ACC112 (cell line): ENCODE measurements at regions not wholly inside any gene's neighbourhood (a gene's known extent, or its start where the extent isn't known, plus 50 kb on each side); places are given as distances from the start of the nearest gene placed in this dataset.

Source experiments
- H2AFZ ChIP-seq: fragments of 200-600 bp; sonication (generic); one replicate; pipeline ENCODE4 v1.6.0; 2017; ENCODE audit warnings: antibody characterized with exemption, low read length; ENCODE audit not compliant: unreplicated experiment
- H3K27ac ChIP-seq: fragments of 200-600 bp; sonication (generic); 2 replicates; pipeline ENCODE4 v1.5.1; 2014; ENCODE audit warnings: low read depth, mild to moderate bottlenecking, antibody characterized with exemption, low read length, moderate library complexity
- H3K27me3 ChIP-seq: fragments of 200-600 bp; sonication (generic); 2 replicates; pipeline ENCODE4 v1.6.1; 2014; ENCODE audit warnings: mild to moderate bottlenecking, antibody characterized with exemption, low read length, moderate library complexity, mixed read lengths; ENCODE audit not compliant: insufficient read depth
- H3K36me3 ChIP-seq: fragments of 200-600 bp; sonication (generic); 2 replicates; pipeline ENCODE4 v1.6.1; 2016; ENCODE audit warnings: mild to moderate bottlenecking, antibody characterized with exemption, low read length, moderate library complexity, mixed read lengths; ENCODE audit not compliant: insufficient read depth
- H3K4me1 ChIP-seq: fragments of 200-600 bp; sonication (generic); one replicate; pipeline ENCODE4 v1.6.1; 2016; ENCODE audit warnings: low read length, mixed read lengths; ENCODE audit not compliant: insufficient read depth, unreplicated experiment, control insufficient read depth
- H3K4me3 ChIP-seq: fragments of 200-600 bp; sonication (generic); 2 replicates; pipeline ENCODE4 v1.5.1; 2014; ENCODE audit warnings: mild to moderate bottlenecking, low read depth, low read length
- H3K79me2 ChIP-seq: fragments of 200-600 bp; sonication (generic); one replicate; pipeline ENCODE4 v1.6.0; 2016; ENCODE audit warnings: low read length; ENCODE audit not compliant: control insufficient read depth, unreplicated experiment, insufficient read depth

DNA sequence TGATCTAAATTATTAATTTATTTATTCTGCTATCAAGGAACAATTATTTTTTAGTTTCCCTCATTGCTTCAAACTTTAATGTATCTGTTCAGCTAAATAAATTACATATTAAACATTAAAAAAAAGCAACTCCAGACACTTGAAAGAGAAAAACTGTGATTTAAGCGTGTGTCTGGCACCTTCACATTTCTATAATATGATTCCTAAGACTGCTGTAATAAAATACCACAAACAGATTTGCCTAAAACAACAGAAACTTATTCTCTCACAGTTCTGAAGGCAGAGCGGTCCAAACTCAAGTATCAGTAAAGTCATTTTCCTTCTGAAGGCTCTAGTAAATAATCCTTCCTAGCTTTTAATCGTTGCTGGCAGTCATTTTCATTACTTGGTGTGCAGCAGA lies 580.4 kb upstream of the KCND2 start:
- Histone ChIP-seq H2AFZ (no peak overlapping the region), H3K27ac (no peak overlapping the region), H3K4me1 (no peaks in the 10 kb centered on the region), H3K36me3 (no peaks in the 10 kb centered on the region), H3K4me3 (no peak overlapping the region), H3K79me2 (no peaks in the 10 kb centered on the region), H3K27me3 (no peaks in the 10 kb centered on the region)

DNA sequence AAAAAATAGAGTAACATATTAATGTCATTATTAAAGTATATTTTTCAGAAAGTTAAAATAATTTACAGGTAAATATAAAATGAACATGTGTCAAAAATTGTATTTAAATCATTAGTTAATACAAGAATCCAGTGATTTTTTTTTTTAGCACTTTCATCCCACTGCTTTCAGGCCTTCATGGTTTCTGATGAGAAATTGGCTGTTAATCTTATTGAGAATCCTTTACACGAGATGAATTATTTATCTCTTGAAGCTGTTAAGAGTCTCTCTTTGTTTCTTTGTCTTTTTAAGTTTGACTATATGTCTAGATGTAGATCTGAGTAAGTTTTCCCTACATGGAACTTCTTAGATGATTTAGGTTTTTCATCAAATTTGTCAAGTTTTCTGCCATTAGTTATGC lies 578.5 kb upstream of the KCND2 start:
- Histone ChIP-seq H2AFZ (no peak overlapping the region), H3K4me1 (no peaks in the 10 kb centered on the region), H3K79me2 (no peaks in the 10 kb centered on the region), H3K27ac (no peak overlapping the region), H3K27me3 (no peaks in the 10 kb centered on the region), H3K36me3 (no peaks in the 10 kb centered on the region), H3K4me3 (no peak overlapping the region)

DNA sequence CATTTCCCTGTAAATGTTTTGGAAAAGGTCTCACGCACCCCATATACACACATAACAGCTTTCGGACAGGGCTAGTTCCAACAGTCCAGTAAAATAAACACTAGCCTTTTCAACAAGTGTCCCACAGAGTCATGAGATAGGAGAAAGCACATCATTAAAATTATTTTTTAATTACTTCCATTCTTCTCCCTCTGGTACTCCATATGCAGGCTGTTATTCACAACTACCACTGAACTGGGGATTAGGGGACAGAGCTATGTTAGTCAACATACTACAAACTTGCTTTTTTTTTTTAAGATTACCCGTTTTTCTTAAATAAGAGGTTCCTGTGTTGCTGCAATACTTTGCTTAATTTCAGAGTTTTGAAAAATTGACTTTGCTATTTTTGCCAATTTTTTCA lies 576.6 kb upstream of the KCND2 start:
- H3K27ac ChIP-seq: no peak overlapping the region
- H3K4me1 ChIP-seq: no peaks in the 10 kb centered on the region
- no peak overlapping the region for H3K4me3 ChIP-seq
- no peaks in the 10 kb centered on the region for H3K79me2 ChIP-seq
- no peaks in the 10 kb centered on the region for H3K36me3 ChIP-seq
- no peaks in the 10 kb centered on the region for H3K27me3 ChIP-seq
- H2AFZ ChIP-seq: no peak overlapping the region

DNA sequence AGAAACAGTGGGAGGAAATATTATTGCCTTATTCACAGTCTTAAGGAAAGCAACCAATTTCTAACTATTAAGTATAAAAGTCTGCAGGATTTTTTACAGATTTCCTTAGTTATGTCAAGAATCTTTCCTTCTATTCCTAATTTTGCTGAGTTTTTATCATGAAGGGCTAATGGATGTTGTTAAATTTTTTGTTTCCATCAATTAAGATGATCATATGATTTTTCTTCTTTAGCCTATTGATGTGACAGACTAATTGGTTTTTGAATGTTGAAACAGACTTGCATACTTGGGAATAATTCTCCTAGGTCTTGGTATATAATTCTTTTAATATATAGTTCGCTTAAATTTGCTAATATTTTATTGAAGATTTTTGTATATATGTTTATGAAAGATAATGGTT lies 569.1 kb upstream of the KCND2 start:
- H3K27me3 ChIP-seq: no peaks in the 10 kb centered on the region
- H3K36me3 ChIP-seq: no peaks in the 10 kb centered on the region
- no peak overlapping the region for H3K27ac ChIP-seq
- H3K4me3 ChIP-seq: no peak overlapping the region
- no peaks in the 10 kb centered on the region for H3K4me1 ChIP-seq
- no peaks in the 10 kb centered on the region for H3K79me2 ChIP-seq
- H2AFZ ChIP-seq: no peak overlapping the region

GRCh38 chr7:119706608-119707007 lies 566.4 kb upstream of the KCND2 start:
- no peaks in the 10 kb centered on the region for H3K36me3 ChIP-seq
- no peaks in the 10 kb centered on the region for H3K4me1 ChIP-seq
- H3K27ac ChIP-seq: no peak overlapping the region
- H2AFZ ChIP-seq: no peak overlapping the region
- H3K4me3 ChIP-seq: no peak overlapping the region
- H3K79me2 ChIP-seq: no peaks in the 10 kb centered on the region
- H3K27me3 ChIP-seq: no peaks in the 10 kb centered on the region

DNA sequence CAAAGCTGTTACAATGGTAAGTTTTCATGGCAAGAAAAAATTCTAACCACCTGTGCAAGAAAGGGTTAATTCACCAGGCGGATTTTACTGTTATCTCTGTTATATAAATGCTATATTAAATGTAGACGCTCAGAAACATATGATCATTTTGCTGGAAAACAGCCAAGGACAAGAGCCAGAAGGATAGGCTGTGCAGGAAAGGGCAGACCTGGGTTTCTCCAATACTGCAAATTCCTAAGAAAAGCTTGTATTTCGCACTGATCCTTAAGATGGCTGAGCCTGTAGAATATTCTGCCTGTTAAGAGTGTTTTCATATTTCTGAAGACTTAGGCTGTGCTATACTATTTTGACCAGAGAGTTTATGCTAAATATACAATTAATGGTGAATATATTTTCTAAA lies 564.1 kb upstream of the KCND2 start:
- no peaks in the 10 kb centered on the region for H3K79me2 ChIP-seq
- no peak overlapping the region for H3K4me3 ChIP-seq
- no peak overlapping the region for H3K27ac ChIP-seq

DNA sequence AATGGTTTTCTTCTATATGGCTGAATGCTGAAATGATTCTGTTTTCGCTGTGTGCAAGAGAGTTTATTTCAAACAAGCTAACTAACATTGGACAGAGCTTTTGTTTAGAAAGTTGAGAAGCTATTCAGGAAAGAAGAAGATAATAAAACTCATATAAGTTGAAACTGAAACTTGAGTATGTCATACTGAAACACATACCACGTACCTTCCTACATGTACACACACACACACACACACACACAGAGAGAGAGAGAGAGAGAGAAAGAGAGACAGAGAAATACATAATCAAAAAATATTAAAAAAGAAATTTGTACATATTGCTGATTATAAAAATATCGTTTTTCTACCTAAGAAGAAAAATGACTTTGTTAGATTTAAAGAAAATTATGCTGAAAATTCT lies 561.9 kb upstream of the KCND2 start:
- Histone ChIP-seq H3K4me1 (no peaks in the 10 kb centered on the region), H3K4me3 (no peak overlapping the region), H3K27ac (no peak overlapping the region), H2AFZ (no peak overlapping the region), H3K79me2 (no peaks in the 10 kb centered on the region), H3K27me3 (no peaks in the 10 kb centered on the region), H3K36me3 (no peaks in the 10 kb centered on the region)

More for the DNA sequence above, 564.1 kb upstream of the KCND2 start:
- Histone ChIP-seq H3K4me1 (no peaks in the 10 kb centered on the region), H3K27me3 (no peaks in the 10 kb centered on the region), H2AFZ (no peak overlapping the region), H3K36me3 (no peaks in the 10 kb centered on the region)

DNA sequence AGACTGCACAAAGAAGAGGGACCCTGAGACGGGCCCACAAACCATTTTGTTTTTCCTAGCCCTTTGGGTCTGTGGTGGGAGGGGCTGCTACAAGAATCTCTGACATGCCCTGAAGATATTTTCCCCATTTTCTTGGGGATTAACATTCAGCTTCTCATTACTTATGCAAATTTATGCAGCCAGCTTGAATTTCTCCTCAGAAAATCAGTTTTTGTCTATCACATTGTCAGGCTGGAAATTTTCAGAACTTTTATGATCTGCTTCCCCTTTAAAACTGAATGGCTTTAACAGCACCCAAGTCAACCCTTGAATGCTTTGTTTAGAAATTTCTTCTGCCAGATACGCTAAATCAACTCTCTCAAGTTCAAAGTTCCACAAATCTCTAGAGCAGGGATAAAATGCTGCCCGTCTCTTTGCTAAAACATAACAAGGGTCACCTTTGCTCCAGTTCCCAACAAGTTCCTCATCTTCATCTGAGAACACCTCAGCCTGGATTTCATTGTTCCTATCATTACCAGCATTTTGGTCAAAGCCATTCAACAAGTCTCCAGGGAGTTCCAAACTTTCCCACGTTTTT lies 560.0 kb upstream of the KCND2 start:
- H3K27me3 ChIP-seq: no peaks in the 10 kb centered on the region
- no peak overlapping the region for H2AFZ ChIP-seq
- no peak overlapping the region for H3K4me3 ChIP-seq
- no peaks in the 10 kb centered on the region for H3K79me2 ChIP-seq
- no peaks in the 10 kb centered on the region for H3K4me1 ChIP-seq
- H3K27ac ChIP-seq: no peak overlapping the region
- no peaks in the 10 kb centered on the region for H3K36me3 ChIP-seq

DNA sequence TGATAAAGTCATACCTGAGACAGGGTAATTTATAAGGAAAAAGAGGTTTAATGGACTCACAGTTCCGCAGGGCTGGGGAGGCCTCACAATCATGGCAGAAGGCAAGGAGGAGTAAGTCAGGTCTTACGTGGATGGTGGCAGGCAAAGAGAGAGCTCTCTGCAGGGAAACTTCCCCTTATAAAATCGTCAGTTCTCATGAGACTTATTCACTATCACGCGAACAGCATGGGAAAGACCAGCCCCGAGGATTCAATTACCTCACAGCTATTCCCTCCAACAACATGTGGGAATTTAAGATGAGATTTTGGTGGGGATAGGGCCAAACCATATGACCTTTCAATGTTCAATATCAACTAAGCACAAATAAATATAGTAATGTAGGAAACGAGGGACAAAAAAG lies 559.4 kb upstream of the KCND2 start:
- H3K4me3 ChIP-seq: no peak overlapping the region
- no peaks in the 10 kb centered on the region for H3K36me3 ChIP-seq
- no peak overlapping the region for H2AFZ ChIP-seq
- no peaks in the 10 kb centered on the region for H3K79me2 ChIP-seq
- no peak overlapping the region for H3K27ac ChIP-seq
- H3K4me1 ChIP-seq: no peaks in the 10 kb centered on the region
- H3K27me3 ChIP-seq: no peaks in the 10 kb centered on the region

- Histone ChIP-seq H3K27ac (peak overlapping the region; percentile 87), H3K4me1 (peaks cover 14% of the 10 kb centered on the region), H3K4me3 (no peak overlapping the region), H2AFZ (no peak overlapping the region), H3K79me2 (no peaks in the 10 kb centered on the region), H3K27me3 (no peaks in the 10 kb centered on the region), H3K36me3 (no peaks in the 10 kb centered on the region)
These were observed 552.4 kb upstream of the KCND2 start for GRCh38 chr7:119720541-119720940.

DNA sequence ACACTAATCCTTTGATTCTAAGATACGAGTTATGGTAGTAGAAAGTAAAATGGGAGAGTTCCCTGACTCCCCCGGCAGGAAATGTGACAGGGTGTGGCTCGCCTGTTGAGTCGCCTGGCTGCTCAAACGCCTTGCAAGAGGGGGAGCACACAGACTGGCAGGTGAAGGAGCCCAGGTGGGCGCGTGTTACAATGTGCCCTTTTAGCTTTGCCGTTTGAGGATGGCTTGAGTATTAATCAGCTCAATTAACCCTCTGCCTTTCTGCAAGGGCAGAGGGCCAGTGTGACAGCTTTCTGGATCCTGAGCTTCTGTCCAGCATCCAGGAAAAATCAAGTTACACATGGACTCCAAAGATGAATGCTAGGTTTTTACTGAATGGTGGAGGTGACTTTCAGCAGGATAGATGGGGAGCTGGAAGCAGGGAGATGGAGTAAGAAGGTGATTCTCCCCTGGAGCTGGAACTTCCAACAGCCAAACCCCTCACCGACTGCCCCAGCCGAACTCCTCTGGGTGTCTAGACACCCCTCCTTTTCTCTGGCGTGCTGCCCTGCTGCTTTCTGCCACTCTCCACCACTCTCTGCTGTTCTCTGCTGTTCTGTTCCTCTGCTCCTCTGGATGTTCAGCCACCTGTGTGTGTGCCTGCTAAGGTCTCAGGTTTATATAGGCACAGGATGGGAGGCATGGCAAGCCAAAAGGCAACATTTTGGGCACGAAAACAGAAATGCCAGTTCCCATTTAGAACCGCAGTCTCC lies 548.8 kb upstream of the KCND2 start:
- no peak overlapping the region for H3K27ac ChIP-seq
- H3K36me3 ChIP-seq: no peaks in the 10 kb centered on the region
- H3K4me3 ChIP-seq: no peak overlapping the region
- H3K4me1 ChIP-seq: peaks cover 14% of the 10 kb centered on the region
- no peaks in the 10 kb centered on the region for H3K27me3 ChIP-seq
- H2AFZ ChIP-seq: no peak overlapping the region
- no peaks in the 10 kb centered on the region for H3K79me2 ChIP-seq
